ENCODE measurements at regions not wholly inside any gene's neighbourhood (a gene's known extent, or its start where the extent isn't known, plus 50 kb on each side); places are given as distances from the start of the nearest gene placed in this dataset.

DNA sequence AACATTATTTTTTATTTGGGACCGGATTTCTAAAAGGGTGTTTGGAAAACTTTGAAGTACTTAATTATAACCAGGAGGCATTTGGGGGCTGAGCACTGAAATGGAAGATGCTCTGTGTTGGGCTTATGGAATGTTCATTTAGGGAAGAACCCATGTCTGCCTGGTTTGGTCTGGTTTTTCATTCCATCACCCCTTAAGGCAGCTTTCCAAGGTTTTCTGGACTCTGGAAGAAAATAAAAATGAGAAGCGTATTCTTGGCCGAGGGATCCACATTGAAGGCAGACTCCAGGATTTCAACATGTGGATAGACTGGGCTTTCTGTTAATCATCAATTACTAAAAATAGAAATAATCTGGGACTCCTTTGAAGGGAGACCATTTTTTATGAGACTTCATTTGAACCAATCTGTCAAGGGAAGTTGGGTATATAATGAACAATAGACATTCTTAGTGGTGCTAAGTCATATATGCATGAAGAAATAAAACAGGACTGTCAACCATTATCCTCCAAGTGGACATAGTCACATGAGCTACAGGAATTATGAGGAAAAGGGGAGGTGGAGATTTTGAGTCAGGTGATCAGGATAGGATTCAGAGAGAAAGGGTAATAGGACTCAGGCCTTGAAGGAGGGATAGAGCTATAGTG is 270.5 kb upstream of the ADAMTS9 start:
- no peak for DNase-seq (ENCODE audit: extremely low read depth, low read depth)

DNA sequence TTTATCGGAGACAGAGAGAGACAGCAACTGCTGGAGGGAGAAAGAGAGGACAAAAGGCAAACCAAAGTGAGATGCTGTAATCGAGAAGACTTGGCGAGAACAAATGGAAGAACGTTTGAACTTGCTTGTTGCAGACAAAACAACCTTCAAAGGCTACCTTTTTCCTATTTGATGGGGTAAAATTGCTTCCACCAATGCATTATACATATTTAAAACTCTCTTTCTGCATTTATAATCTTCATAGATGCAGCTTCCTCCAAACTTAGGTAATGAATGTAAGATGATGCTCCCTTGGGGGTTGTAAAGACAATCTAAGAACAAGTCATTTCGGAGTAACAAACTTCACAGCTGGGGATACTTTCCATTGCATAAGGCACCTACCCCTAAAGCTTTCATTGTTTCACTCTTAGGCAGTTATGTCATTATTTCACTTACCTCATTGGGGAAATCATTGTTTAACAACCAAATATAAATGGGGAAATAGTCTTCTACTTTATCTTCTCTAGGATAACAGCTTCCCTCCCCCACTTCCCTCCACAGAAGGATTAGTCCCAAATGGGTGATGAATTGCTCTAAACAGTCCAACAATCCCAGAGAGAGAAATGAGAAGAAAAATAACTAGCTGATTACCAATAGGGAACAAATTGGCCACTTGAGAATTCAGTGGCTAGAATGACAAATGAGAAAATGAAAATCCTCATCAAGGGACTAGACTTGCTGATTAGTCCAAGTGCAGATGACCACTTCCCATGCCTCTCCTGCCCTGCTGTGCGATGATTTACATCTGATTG is 269.8 kb upstream of the ADAMTS9 start:
- DNase-seq (ENCODE audit: extremely low read depth, low read depth), result no peak
- TF ChIP-seq, protein P1, sequence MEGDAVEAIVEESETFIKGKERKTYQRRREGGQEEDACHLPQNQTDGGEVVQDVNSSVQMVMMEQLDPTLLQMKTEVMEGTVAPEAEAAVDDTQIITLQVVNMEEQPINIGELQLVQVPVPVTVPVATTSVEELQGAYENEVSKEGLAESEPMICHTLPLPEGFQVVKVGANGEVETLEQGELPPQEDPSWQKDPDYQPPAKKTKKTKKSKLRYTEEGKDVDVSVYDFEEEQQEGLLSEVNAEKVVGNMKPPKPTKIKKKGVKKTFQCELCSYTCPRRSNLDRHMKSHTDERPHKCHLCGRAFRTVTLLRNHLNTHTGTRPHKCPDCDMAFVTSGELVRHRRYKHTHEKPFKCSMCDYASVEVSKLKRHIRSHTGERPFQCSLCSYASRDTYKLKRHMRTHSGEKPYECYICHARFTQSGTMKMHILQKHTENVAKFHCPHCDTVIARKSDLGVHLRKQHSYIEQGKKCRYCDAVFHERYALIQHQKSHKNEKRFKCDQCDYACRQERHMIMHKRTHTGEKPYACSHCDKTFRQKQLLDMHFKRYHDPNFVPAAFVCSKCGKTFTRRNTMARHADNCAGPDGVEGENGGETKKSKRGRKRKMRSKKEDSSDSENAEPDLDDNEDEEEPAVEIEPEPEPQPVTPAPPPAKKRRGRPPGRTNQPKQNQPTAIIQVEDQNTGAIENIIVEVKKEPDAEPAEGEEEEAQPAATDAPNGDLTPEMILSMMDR (IDR thresholded peaks at IDR 0.05; ENCODE audit: low read depth, low read length), result no peak

More for the DNA sequence above, 270.5 kb upstream of the ADAMTS9 start:
- TF ChIP-seq, protein P1 (IDR thresholded peaks at IDR 0.05; ENCODE audit: low read depth, low read length), result no peak

DNA sequence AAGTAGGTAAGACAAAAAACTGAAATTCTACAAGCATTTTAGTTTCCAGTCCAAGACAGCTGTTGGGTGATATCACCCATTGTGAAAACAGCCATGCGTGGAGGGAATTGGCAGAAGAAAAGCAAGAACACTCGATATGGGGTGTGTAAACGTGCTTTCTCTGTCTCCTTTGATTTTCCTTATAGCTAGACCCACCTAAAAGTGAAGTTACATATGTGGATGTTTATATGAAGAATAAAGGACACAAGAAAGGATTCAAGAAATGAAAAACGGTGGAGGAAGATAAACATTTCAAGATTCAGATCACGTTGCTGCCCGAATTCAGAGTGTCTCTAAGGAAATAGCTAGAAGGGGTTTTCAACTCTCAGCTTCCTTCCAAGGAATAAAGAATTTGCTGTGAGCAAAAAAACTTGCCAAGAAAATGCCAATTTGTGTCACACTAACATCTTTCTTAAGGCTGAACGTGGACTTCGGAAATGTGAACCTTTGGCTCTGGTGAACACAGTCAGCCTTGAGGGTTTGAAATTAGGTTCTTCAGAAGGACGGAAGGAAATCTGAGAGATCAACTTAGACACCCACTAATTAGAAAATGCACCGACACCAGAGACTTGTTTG is 269.0 kb upstream of the ADAMTS9 start:
- TF ChIP-seq, protein P1 (IDR thresholded peaks at IDR 0.05; ENCODE audit: low read depth, low read length), result no peak
- DNase-seq (ENCODE audit: extremely low read depth, low read depth), result no peak

DNA sequence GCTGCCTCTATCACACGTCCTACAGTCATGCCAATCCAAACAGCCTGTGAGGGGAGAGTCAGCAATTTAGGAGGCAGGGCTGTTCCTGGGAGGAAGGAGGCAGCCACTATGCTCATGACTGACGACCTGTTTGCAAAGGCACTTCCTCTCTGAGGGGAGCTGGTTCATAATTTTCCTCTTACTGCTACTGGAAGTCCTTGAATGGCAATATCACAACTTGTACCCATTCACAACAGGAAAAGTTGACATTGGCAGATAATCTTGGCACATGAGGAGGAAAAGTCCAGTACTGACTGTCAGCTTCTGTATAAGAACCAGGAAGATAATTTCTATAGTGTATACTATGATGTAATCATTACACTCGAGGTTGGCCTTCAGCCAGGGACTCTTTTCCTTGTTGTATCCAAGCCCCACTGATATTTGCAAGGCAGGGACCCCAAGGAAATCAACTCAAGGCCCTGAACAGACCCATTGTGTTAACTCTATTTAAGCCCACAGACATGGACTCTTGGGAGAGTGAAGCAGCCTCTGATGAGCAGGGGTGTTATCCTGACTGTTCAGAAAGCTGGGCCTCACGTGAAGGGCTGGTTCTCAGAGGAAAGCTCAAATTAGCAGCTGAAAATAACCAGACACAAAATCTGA is 267.3 kb upstream of the ADAMTS9 start:
- DNase-seq (ENCODE audit: extremely low read depth, low read depth), result no peak
- TF ChIP-seq, protein P1 (IDR thresholded peaks at IDR 0.05; ENCODE audit: low read depth, low read length), result no peak

DNA sequence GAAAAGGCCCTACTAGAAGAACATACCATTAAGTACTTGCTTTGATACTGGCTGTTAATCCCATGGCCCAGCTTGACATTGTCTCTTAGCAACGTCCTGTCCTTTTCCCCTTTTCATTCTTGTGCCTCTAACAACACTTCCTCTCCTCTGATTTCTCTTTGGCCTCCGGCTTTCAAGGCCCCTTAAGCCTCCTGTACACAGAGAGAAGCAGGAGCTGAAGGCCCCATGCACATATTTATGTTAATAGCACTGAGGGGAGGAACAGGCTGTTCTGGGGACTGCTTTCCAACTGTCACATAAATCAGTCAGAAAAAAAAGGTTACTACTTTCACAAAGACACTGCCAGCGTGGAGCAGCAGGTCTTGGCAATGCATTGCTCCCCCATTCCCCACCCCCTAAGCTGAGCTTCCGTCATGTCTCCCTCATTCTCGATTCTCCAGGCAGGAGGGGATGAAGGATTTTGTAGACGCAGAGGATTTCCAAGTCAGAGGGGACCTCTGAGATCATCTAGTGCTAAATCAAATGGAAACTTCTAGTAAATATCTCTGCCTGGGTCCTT is 257.4 kb upstream of the ADAMTS9 start:
- TF ChIP-seq, protein P1 (IDR thresholded peaks at IDR 0.05; ENCODE audit: low read depth, low read length), result no peak
- DNase-seq (ENCODE audit: extremely low read depth, low read depth), result no peak

DNA sequence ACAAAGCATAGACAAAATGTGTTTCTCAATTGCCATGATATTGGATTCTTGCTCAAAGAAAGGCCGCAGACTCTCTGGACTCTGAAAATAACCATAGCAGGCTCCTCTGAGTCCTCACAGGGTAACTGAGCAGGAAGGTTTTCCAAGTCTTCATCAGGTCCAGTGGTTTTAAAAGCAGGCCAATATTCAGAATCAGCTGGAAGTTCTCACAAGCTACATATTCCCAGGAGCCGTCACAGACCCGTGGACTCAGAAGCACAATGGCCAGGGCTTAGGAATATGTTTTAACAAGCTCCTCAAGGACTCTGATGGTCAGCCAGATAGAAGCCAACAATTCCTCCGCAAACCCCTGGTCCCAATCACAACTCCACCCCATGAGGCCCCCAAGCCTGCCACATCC is 256.1 kb upstream of the ADAMTS9 start:
- DNase-seq (ENCODE audit: extremely low read depth, low read depth), result no peak
- TF ChIP-seq, protein P1 (IDR thresholded peaks at IDR 0.05; ENCODE audit: low read depth, low read length), result no peak

Measured in AG09319 (cell line).